ENCODE measurements at regions not wholly inside any gene's neighbourhood (a gene's known extent, or its start where the extent isn't known, plus 50 kb on each side); places are given as distances from the start of the nearest gene placed in this dataset.

DNA sequence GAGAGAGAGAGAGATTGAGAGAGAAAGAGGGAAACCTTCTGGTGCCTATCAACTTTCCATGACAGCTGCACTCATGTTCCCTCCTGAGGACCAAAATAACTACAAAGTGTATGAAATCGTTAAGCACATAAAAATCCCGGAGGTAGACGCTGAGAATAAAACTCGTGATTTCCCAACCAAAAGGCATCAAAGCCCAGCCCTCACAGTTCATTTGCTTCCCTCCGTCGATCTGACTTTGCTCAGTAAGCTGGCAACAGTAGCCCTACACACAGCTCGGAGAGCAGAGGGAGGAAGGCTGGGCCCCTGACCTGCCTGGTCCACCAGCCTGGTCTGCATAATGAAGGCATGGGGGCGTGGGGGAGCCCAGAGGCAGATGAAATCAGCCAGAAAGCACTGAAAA is 273.9 kb upstream of the ZFHX3 start (continued):
- TF ChIP-seq, protein P1, sequence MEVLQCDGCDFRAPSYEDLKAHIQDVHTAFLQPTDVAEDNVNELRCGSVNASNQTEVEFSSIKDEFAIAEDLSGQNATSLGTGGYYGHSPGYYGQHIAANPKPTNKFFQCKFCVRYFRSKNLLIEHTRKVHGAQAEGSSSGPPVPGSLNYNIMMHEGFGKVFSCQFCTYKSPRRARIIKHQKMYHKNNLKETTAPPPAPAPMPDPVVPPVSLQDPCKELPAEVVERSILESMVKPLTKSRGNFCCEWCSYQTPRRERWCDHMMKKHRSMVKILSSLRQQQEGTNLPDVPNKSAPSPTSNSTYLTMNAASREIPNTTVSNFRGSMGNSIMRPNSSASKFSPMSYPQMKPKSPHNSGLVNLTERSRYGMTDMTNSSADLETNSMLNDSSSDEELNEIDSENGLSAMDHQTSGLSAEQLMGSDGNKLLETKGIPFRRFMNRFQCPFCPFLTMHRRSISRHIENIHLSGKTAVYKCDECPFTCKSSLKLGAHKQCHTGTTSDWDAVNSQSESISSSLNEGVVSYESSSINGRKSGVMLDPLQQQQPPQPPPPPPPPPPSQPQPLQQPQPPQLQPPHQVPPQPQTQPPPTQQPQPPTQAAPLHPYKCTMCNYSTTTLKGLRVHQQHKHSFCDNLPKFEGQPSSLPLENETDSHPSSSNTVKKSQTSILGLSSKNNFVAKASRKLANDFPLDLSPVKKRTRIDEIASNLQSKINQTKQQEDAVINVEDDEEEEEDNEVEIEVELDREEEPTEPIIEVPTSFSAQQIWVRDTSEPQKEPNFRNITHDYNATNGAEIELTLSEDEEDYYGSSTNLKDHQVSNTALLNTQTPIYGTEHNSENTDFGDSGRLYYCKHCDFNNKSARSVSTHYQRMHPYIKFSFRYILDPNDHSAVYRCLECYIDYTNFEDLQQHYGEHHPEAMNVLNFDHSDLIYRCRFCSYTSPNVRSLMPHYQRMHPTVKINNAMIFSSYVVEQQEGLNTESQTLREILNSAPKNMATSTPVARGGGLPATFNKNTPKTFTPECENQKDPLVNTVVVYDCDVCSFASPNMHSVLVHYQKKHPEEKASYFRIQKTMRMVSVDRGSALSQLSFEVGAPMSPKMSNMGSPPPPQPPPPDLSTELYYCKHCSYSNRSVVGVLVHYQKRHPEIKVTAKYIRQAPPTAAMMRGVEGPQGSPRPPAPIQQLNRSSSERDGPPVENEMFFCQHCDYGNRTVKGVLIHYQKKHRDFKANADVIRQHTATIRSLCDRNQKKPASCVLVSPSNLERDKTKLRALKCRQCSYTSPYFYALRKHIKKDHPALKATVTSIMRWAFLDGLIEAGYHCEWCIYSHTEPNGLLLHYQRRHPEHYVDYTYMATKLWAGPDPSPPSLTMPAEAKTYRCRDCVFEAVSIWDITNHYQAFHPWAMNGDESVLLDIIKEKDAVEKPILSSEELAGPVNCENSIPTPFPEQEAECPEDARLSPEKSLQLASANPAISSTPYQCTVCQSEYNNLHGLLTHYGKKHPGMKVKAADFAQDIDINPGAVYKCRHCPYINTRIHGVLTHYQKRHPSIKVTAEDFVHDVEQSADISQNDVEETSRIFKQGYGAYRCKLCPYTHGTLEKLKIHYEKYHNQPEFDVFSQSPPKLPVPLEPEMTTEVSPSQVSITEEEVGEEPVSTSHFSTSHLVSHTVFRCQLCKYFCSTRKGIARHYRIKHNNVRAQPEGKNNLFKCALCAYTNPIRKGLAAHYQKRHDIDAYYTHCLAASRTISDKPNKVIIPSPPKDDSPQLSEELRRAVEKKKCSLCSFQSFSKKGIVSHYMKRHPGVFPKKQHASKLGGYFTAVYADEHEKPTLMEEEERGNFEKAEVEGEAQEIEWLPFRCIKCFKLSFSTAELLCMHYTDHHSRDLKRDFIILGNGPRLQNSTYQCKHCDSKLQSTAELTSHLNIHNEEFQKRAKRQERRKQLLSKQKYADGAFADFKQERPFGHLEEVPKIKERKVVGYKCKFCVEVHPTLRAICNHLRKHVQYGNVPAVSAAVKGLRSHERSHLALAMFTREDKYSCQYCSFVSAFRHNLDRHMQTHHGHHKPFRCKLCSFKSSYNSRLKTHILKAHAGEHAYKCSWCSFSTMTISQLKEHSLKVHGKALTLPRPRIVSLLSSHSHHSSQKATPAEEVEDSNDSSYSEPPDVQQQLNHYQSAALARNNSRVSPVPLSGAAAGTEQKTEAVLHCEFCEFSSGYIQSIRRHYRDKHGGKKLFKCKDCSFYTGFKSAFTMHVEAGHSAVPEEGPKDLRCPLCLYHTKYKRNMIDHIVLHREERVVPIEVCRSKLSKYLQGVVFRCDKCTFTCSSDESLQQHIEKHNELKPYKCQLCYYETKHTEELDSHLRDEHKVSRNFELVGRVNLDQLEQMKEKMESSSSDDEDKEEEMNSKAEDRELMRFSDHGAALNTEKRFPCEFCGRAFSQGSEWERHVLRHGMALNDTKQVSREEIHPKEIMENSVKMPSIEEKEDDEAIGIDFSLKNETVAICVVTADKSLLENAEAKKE (CRISPR knock-in tag; IDR thresholded peaks at IDR 0.05), result no peak
- no peak for TF ChIP-seq POLR2AphosphoS5 (IDR thresholded peaks at IDR 0.05; ENCODE audit: low read depth)
- TF ChIP-seq, protein P2, sequence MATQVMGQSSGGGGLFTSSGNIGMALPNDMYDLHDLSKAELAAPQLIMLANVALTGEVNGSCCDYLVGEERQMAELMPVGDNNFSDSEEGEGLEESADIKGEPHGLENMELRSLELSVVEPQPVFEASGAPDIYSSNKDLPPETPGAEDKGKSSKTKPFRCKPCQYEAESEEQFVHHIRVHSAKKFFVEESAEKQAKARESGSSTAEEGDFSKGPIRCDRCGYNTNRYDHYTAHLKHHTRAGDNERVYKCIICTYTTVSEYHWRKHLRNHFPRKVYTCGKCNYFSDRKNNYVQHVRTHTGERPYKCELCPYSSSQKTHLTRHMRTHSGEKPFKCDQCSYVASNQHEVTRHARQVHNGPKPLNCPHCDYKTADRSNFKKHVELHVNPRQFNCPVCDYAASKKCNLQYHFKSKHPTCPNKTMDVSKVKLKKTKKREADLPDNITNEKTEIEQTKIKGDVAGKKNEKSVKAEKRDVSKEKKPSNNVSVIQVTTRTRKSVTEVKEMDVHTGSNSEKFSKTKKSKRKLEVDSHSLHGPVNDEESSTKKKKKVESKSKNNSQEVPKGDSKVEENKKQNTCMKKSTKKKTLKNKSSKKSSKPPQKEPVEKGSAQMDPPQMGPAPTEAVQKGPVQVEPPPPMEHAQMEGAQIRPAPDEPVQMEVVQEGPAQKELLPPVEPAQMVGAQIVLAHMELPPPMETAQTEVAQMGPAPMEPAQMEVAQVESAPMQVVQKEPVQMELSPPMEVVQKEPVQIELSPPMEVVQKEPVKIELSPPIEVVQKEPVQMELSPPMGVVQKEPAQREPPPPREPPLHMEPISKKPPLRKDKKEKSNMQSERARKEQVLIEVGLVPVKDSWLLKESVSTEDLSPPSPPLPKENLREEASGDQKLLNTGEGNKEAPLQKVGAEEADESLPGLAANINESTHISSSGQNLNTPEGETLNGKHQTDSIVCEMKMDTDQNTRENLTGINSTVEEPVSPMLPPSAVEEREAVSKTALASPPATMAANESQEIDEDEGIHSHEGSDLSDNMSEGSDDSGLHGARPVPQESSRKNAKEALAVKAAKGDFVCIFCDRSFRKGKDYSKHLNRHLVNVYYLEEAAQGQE (IDR thresholded peaks at IDR 0.05; ENCODE audit: unreplicated experiment), result no peak
- TF ChIP-seq, protein P3, sequence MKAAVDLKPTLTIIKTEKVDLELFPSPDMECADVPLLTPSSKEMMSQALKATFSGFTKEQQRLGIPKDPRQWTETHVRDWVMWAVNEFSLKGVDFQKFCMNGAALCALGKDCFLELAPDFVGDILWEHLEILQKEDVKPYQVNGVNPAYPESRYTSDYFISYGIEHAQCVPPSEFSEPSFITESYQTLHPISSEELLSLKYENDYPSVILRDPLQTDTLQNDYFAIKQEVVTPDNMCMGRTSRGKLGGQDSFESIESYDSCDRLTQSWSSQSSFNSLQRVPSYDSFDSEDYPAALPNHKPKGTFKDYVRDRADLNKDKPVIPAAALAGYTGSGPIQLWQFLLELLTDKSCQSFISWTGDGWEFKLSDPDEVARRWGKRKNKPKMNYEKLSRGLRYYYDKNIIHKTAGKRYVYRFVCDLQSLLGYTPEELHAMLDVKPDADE (IDR thresholded peaks at IDR 0.05), result no peak
- no peak for TF ChIP-seq JUNB (IDR thresholded peaks at IDR 0.05; ENCODE audit: unreplicated experiment)
- TF ChIP-seq EZH2 (IDR thresholded peaks at IDR 0.05; ENCODE audit: low read depth, unreplicated experiment), result no peak
- TF ChIP-seq ZNF114 (CRISPR knock-in tag; IDR thresholded peaks at IDR 0.05), result no peak
